ENCODE measurements at regions not wholly inside any gene's neighbourhood (a gene's known extent, or its start where the extent isn't known, plus 50 kb on each side); places are given as distances from the start of the nearest gene placed in this dataset.
"Not testable (repeated sequence)": the region's sequence is repeated elsewhere in the genome, so short reads cannot be mapped to it uniquely, and the experiment has no call there.

DNA sequence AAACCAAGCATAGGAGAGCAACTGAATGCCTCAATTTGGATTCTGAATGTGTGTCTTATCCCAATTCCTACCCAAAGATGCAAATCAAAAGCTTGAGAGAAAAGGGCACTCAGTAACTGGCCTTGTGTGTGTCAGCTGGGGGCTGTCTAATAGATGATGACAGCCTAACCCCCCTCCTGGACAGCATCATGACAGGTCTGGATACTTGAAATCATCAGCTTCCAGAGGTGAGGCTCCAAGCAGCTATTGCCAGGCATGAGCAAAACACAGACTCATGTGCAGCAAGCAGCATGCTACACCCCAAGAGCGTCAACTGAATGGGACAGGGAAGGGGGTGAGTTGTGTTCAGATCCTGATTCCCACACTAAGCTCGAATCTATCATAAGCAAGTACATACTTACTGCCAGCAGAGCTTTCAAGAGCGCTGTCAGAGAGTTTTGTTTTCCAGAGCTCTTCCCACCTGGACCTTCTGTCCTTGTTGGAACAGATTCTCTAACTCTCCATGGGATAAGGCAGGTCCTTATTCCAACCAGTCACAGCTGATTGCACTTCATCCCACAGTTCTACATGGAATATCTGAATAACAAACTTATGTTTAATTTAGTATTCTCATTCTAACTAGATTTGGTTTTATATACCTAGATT lies 467.5 kb downstream of the DTWD2 start:
- Histone ChIP-seq H3K9me3 (no peaks in the 10 kb centered on the region), H3K36me3 (no peaks in the 10 kb centered on the region), H3K4me3 (no peak overlapping the region), H3K27ac (no peak overlapping the region), H3K4me1 (no peaks in the 10 kb centered on the region), H3K27me3 (no peaks in the 10 kb centered on the region)
- DNase-seq, result no peak
- TF ChIP-seq CTCF (IDR thresholded peaks at IDR 0.05), result no peak
- intact Hi-C loops (cut with DNase I), result no loop called here
- no peak for ATAC-seq

GRCh38 chr5:118519466-118519865 lies 468.9 kb downstream of the DTWD2 start:
- ATAC-seq (no peak), DNase-seq (no peak)
- no peak for TF ChIP-seq CTCF (IDR thresholded peaks at IDR 0.05)
- H3K4me1 ChIP-seq, result no peaks in the 10 kb centered on the region
- H3K4me3 ChIP-seq, result no peak overlapping the region
- intact Hi-C loops (cut with DNase I), result no loop called here
- no peaks in the 10 kb centered on the region for H3K27me3 ChIP-seq
- no peaks in the 10 kb centered on the region for H3K36me3 ChIP-seq
- H3K9me3 ChIP-seq, result no peaks in the 10 kb centered on the region
- no peak overlapping the region for H3K27ac ChIP-seq

- Histone ChIP-seq H3K4me3 (no peak overlapping the region), H3K27ac (no peak overlapping the region), H3K9me3 (no peaks in the 10 kb centered on the region), H3K27me3 (no peaks in the 10 kb centered on the region), H3K36me3 (no peaks in the 10 kb centered on the region), H3K4me1 (no peaks in the 10 kb centered on the region)
- ATAC-seq (no peak), DNase-seq (no peak)
- TF ChIP-seq CTCF (IDR thresholded peaks at IDR 0.05), result no peak
- intact Hi-C loops (cut with DNase I), result no loop called here
These were observed 469.6 kb downstream of the DTWD2 start for GRCh38 chr5:118518720-118519119.

GRCh38 chr5:118511846-118512245 lies 476.5 kb downstream of the DTWD2 start:
- Histone ChIP-seq H3K4me3 (no peak overlapping the region), H3K36me3 (no peaks in the 10 kb centered on the region), H3K27me3 (no peaks in the 10 kb centered on the region), H3K4me1 (no peaks in the 10 kb centered on the region), H3K27ac (no peak overlapping the region), H3K9me3 (no peaks in the 10 kb centered on the region)
- DNase-seq (no peak), ATAC-seq (no peak)
- TF ChIP-seq CTCF (IDR thresholded peaks at IDR 0.05), result no peak
- intact Hi-C loops (cut with DNase I), result no loop called here

- no peak for TF ChIP-seq CTCF (IDR thresholded peaks at IDR 0.05)
- no peak for ATAC-seq
- Histone ChIP-seq H3K9me3 (no peaks in the 10 kb centered on the region), H3K27ac (no peak overlapping the region), H3K27me3 (no peaks in the 10 kb centered on the region), H3K36me3 (no peaks in the 10 kb centered on the region), H3K4me3 (no peak overlapping the region), H3K4me1 (no peaks in the 10 kb centered on the region)
- intact Hi-C loops (cut with DNase I), result no loop called here
- DNase-seq, result no peak
These were observed 482.0 kb downstream of the DTWD2 start for GRCh38 chr5:118506217-118506852.

- H3K36me3 ChIP-seq; intact Hi-C loops (cut with DNase I); H3K27me3 ChIP-seq; H3K4me3 ChIP-seq; H3K27ac ChIP-seq; DNase-seq; H3K4me1 ChIP-seq; H3K9me3 ChIP-seq; ATAC-seq: not testable (repeated sequence)
These were observed 486.1 kb downstream of the DTWD2 start for GRCh38 chr5:118502232-118502631.
